Activated T-helper 2 cell treated with anti-CD3 and anti-CD28 coated beads, Interferon-gamma antibody, Interleukin-2, Interleukin-4, amounts not matched to agents 10 μg/mL and 5 μg/mL and 100 μg/mL, durations not matched to agents 14 hours and 24 hours and 36 hours (primary cell): ENCODE measurements at regions not wholly inside any gene's neighbourhood (a gene's known extent, or its start where the extent isn't known, plus 50 kb on each side); places are given as distances from the start of the nearest gene placed in this dataset.

Experiments
- DNase-seq: peaks from one replicate; pipeline ENCODE4 v3.0.0; 2021; ENCODE audit warnings: low spot score
- H3K27ac Mint-ChIP-seq: one replicate; pipeline ENCODE4 v1.8.0; 2021; ENCODE audit warnings: mixed read lengths
- H3K27me3 Mint-ChIP-seq: one replicate; pipeline ENCODE4 v1.8.0; 2021; ENCODE audit warnings: low read depth, mixed read lengths
- H3K36me3 Mint-ChIP-seq: one replicate; pipeline ENCODE4 v1.8.0; 2021; ENCODE audit warnings: low read depth, mixed read lengths
- H3K4me1 Mint-ChIP-seq: one replicate; pipeline ENCODE4 v1.8.0; 2021; ENCODE audit warnings: low read depth, mixed read lengths
- H3K4me3 Mint-ChIP-seq: one replicate; pipeline ENCODE4 v1.8.0; 2021; ENCODE audit warnings: low read depth, mild to moderate bottlenecking, moderate library complexity, mixed read lengths
- H3K9me3 Mint-ChIP-seq: one replicate; pipeline ENCODE4 v1.8.0; 2021; ENCODE audit warnings: mixed read lengths
- intact Hi-C: fragments of 100-400 bp; cut with micrococcal nuclease; formaldehyde crosslinking; loops from one replicate; pipeline ENCODE4 v1.15.1; 2023

DNA sequence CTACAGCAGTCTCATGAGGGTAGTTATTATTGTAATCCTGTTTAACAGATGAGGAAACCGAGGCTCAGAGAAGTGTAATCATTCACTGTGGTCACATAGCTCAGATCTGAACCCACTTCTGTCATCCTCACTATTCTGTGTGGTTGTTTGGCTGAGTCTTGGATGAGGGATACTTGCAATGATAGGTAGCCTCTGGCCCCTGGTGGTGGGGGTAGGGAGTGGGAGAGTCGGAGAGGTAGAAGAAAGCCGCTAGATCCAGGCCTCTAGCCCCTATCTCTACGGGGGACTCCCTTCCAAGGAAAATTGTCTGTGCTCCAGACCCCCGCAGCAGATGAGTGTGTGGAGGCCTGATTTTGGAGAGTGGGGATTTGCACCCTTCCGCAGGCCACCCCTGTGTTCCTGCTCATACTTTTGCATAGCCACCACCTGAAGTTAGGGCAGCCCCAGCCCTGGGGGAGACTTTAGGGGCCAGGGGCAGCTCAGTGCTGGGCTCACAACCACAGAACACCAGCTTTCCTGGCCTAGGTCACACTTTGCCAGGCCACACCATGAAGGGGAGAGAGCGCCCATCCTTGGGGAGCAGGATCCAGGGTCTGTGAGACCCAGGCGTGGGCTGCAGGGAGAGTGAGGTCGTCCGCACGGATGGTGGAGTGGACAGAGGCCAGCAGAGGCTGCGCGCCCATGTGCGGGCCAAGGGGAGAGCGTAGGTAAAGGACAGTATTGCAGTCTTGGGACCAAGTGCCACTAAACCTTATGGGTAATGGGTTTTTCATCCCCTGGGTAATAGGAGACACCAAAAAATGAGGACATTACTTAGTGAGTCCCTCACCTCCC lies 148.2 kb downstream of the GLI2 start:
- intact Hi-C loops = no loop called here
- H3K4me1 Mint-ChIP-seq = no peaks in the 10 kb centered on the region

GRCh38 chr2:120884472-120885290 lies 149.0 kb downstream of the GLI2 start:
- H3K27ac Mint-ChIP-seq = no peak overlapping the region
- H3K4me1 Mint-ChIP-seq = no peaks in the 10 kb centered on the region
- intact Hi-C loops = no loop called here
- H3K9me3 Mint-ChIP-seq = no peaks in the 10 kb centered on the region
- H3K27me3 Mint-ChIP-seq = no peaks in the 10 kb centered on the region
- DNase-seq = no peak
- H3K36me3 Mint-ChIP-seq = no peaks in the 10 kb centered on the region
- no peak overlapping the region for H3K4me3 Mint-ChIP-seq

More for the DNA sequence above, 148.2 kb downstream of the GLI2 start:
- Mint-ChIP-seq H3K9me3 (no peaks in the 10 kb centered on the region), H3K4me3 (no peak overlapping the region), H3K36me3 (no peaks in the 10 kb centered on the region), H3K27me3 (no peaks in the 10 kb centered on the region), H3K27ac (no peak overlapping the region)
- DNase-seq = no peak

DNA sequence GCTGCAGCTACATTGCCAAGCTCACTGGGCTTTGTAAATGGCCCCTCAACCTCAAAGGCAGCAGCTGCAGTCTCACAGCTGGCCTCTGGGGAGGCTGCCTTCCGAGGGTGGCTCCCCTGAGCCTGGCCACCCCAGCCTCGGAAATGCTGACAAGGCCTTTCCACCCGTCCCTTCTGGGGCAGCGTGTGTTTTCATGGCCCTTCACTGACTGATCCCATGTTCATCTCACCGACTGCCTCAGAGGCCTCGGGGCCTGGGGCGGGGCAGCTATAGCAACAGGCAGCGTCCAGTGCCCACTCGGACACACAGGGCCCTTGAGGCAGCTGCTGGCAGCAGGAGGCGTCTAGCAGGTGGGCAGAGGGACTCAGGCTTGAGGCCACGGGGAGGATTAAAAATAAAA lies 149.7 kb downstream of the GLI2 start:
- intact Hi-C loops = no loop called here
- H3K9me3 Mint-ChIP-seq = no peaks in the 10 kb centered on the region
- no peak overlapping the region for H3K27ac Mint-ChIP-seq
- H3K4me3 Mint-ChIP-seq = no peak overlapping the region
- H3K27me3 Mint-ChIP-seq = no peaks in the 10 kb centered on the region
- H3K36me3 Mint-ChIP-seq = no peaks in the 10 kb centered on the region
- no peaks in the 10 kb centered on the region for H3K4me1 Mint-ChIP-seq
- no peak for DNase-seq

DNA sequence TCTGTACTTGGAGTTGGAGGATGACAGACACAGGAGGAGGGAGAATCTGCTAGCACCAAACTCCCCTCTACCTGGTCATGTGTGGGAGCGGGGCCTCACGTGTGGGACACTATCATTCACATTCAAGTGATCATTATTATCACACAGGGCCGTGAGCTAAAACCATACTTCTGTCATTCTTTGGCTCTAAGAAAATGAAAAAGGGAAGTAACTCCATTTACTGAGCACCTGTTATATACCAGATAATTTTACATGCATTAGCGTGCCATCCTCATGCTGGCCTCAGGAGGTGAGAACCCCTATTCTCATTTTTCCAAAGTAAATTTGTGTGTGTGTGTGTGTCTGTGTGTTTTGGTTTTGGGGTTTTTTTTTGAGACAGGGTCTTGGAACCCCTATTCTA lies 150.1 kb downstream of the GLI2 start:
- H3K27ac Mint-ChIP-seq = no peak overlapping the region
- H3K9me3 Mint-ChIP-seq = no peaks in the 10 kb centered on the region
- intact Hi-C loops = no loop called here
- H3K27me3 Mint-ChIP-seq = no peaks in the 10 kb centered on the region
- H3K4me1 Mint-ChIP-seq = no peaks in the 10 kb centered on the region
- H3K36me3 Mint-ChIP-seq = no peaks in the 10 kb centered on the region
- DNase-seq = no peak
- no peak overlapping the region for H3K4me3 Mint-ChIP-seq

- H3K36me3 Mint-ChIP-seq = no peaks in the 10 kb centered on the region
- intact Hi-C loops = no loop called here
- no peak for DNase-seq
- H3K4me3 Mint-ChIP-seq = no peak overlapping the region
- H3K4me1 Mint-ChIP-seq = no peaks in the 10 kb centered on the region
- H3K27ac Mint-ChIP-seq = no peak overlapping the region
- H3K27me3 Mint-ChIP-seq = no peaks in the 10 kb centered on the region
- no peaks in the 10 kb centered on the region for H3K9me3 Mint-ChIP-seq
These were observed 151.1 kb downstream of the GLI2 start for GRCh38 chr2:120886534-120887319.

GRCh38 chr2:120887320-120887697 lies 151.6 kb downstream of the GLI2 start:
- DNase-seq = no peak
- Mint-ChIP-seq H3K9me3 (no peaks in the 10 kb centered on the region), H3K27ac (no peak overlapping the region), H3K27me3 (no peaks in the 10 kb centered on the region), H3K4me3 (no peak overlapping the region), H3K4me1 (no peaks in the 10 kb centered on the region), H3K36me3 (no peaks in the 10 kb centered on the region)
- intact Hi-C loops = no loop called here

GRCh38 chr2:120887741-120888231 lies 152.1 kb downstream of the GLI2 start:
- Mint-ChIP-seq H3K4me1 (no peaks in the 10 kb centered on the region), H3K36me3 (no peaks in the 10 kb centered on the region), H3K27ac (no peak overlapping the region), H3K4me3 (no peak overlapping the region), H3K27me3 (no peaks in the 10 kb centered on the region), H3K9me3 (no peaks in the 10 kb centered on the region)
- intact Hi-C loops = no loop called here
- no peak for DNase-seq

DNA sequence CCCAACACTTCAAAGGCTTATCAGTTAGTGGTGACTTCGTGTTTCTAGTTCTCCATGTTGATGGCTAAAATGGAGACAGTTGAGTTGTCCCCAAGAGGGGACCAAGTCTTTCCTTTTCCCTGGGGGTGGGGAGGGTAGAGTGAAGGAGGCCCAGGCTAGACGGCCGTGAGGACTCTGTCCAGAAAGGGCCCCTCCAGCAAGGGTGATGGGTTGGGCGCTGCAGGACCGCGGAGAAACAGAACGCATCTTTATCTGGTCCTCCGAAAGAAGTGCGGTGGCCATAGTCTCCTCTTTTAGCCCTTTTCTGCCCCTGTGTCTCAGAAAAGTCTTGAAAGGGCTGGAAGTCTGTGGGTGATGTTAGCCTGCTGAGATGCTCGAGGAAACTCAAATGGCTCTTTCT lies 153.2 kb downstream of the GLI2 start:
- Mint-ChIP-seq H3K4me3 (no peak overlapping the region), H3K9me3 (no peaks in the 10 kb centered on the region), H3K27me3 (no peaks in the 10 kb centered on the region), H3K4me1 (no peaks in the 10 kb centered on the region), H3K27ac (no peak overlapping the region), H3K36me3 (no peaks in the 10 kb centered on the region)
- intact Hi-C loops = no loop called here
- no peak for DNase-seq

GRCh38 chr2:120889936-120890335 lies 154.3 kb downstream of the GLI2 start:
- H3K27ac Mint-ChIP-seq = no peak overlapping the region
- H3K4me1 Mint-ChIP-seq = no peaks in the 10 kb centered on the region
- no peaks in the 10 kb centered on the region for H3K9me3 Mint-ChIP-seq
- no peak for DNase-seq
- no peaks in the 10 kb centered on the region for H3K27me3 Mint-ChIP-seq
- H3K36me3 Mint-ChIP-seq = no peaks in the 10 kb centered on the region
- no peak overlapping the region for H3K4me3 Mint-ChIP-seq
- intact Hi-C loops = no loop called here

GRCh38 chr2:120890566-120891360 lies 155.1 kb downstream of the GLI2 start:
- no peaks in the 10 kb centered on the region for H3K4me1 Mint-ChIP-seq
- no peaks in the 10 kb centered on the region for H3K36me3 Mint-ChIP-seq
- H3K27me3 Mint-ChIP-seq = no peaks in the 10 kb centered on the region
- H3K27ac Mint-ChIP-seq = no peak overlapping the region
- intact Hi-C loops = no loop called here
- no peaks in the 10 kb centered on the region for H3K9me3 Mint-ChIP-seq
- no peak overlapping the region for H3K4me3 Mint-ChIP-seq
- no peak for DNase-seq

DNA sequence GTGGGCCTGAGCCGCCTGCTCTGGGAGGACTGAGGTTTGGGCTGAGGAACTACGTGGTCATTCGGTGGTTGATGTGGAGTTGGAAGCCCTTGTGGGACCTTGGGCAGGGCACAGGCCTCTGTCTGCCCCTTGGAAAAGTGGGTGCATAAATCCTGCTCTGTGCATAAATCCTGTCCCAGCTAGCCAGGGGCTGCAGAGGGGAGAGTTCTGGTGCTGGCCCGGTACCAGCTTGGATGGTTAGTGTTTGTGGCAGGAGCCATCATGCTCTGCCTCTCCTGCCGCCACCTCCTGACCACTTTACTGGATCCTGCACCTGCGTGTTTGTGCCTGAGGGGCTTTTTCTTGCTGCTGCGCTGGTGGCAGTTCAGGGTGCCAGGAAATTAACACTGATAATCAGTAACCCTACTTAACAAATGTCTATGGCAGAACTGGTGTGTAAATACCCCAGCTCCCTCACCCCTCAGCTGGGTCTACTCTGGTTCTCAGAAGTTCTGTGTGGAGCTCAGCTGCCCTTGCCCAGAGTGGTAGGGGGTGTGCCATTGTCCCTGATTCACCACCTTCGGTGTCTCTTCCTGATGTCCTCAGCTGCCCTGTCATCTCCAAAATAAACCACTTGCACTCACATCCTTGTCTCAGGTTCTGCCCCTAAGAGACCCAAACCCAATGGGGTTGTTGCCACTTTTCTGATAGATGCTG lies 156.8 kb downstream of the GLI2 start:
- H3K27ac Mint-ChIP-seq = no peak overlapping the region
- DNase-seq = no peak
- intact Hi-C loops = no loop called here
- H3K9me3 Mint-ChIP-seq = no peaks in the 10 kb centered on the region
- no peaks in the 10 kb centered on the region for H3K4me1 Mint-ChIP-seq
- no peaks in the 10 kb centered on the region for H3K36me3 Mint-ChIP-seq
- no peaks in the 10 kb centered on the region for H3K27me3 Mint-ChIP-seq
- H3K4me3 Mint-ChIP-seq = no peak overlapping the region
